Upper lobe of right lung (tissue), 1 donor: ENCODE measurements at regions not wholly inside any gene's neighbourhood (a gene's known extent, or its start where the extent isn't known, plus 50 kb on each side); places are given as distances from the start of the nearest gene placed in this dataset.
"Not testable (repeated sequence)": the region's sequence is repeated elsewhere in the genome, so short reads cannot be mapped to it uniquely, and the experiment has no call there.

Experiments
- ATAC-seq: fragments of 200-7000 bp; cut with Tn5 transposase; one replicate; pipeline ENCODE4 v1.9.1; 2020; ENCODE audit warnings: mild to moderate bottlenecking, moderate library complexity
- DNase-seq: peaks from one replicate; pipeline ENCODE4 v3.0.0-alpha.2; 2020
- H3K27ac ChIP-seq: fragments of 200-600 bp; one replicate; pipeline ENCODE4 v1.8.0; 2022
- H3K27me3 ChIP-seq: fragments of 200-600 bp; one replicate; pipeline ENCODE4 v1.8.0; 2022; ENCODE audit warnings: mild to moderate bottlenecking
- H3K36me3 ChIP-seq: fragments of 200-600 bp; one replicate; pipeline ENCODE4 v1.8.0; 2022
- H3K4me1 ChIP-seq: fragments of 200-600 bp; one replicate; pipeline ENCODE4 v1.8.0; 2022
- H3K4me3 ChIP-seq: fragments of 200-600 bp; one replicate; pipeline ENCODE4 v1.8.0; 2022; ENCODE audit warnings: mild to moderate bottlenecking
- H3K9me3 ChIP-seq: fragments of 200-600 bp; one replicate; pipeline ENCODE4 v1.8.0; 2022
- intact Hi-C: fragments of 100-400 bp; cut with DNase I; formaldehyde crosslinking; loops from one replicate; pipeline ENCODE4 v1.11.0; 2022
- TF ChIP-seq, protein P1 (sequence below): fragments of 200-600 bp; IDR thresholded peaks from one replicate; pipeline ENCODE4 v1.8.0; 2022; ENCODE audit warnings: antibody characterized with exemption
- donor health status: DM: no; HTN: yes; CAD: no; lungs with severe emphysema.

DNA sequence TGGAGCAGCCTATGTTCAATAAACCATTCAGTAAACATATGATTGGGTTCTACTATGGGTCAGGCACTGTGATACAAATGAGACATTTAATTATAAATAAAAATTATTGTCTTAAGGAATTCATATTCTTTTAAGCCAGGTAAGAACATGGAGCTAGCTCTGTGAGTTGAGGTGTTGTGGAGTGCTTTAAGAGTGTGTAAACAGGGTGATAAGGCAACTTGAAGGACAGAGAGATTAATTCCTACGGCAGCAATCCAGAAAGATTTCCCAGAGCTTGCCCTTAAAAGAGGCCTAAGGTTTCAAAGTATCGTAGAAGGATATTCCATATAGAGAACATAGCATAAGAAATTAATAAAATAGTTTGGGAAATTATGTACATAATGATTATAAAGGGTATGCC, 126.4 kb upstream of the FAT3 start:
- Histone ChIP-seq H3K36me3 (no peaks in the 10 kb centered on the region), H3K27ac (no peak overlapping the region), H3K9me3 (no peaks in the 10 kb centered on the region), H3K4me1 (no peaks in the 10 kb centered on the region), H3K27me3 (no peaks in the 10 kb centered on the region), H3K4me3 (no peak overlapping the region)
- intact Hi-C loops = no loop called here
- DNase-seq (no peak), ATAC-seq (peak; percentile 87)
- TF ChIP-seq, protein P1, sequence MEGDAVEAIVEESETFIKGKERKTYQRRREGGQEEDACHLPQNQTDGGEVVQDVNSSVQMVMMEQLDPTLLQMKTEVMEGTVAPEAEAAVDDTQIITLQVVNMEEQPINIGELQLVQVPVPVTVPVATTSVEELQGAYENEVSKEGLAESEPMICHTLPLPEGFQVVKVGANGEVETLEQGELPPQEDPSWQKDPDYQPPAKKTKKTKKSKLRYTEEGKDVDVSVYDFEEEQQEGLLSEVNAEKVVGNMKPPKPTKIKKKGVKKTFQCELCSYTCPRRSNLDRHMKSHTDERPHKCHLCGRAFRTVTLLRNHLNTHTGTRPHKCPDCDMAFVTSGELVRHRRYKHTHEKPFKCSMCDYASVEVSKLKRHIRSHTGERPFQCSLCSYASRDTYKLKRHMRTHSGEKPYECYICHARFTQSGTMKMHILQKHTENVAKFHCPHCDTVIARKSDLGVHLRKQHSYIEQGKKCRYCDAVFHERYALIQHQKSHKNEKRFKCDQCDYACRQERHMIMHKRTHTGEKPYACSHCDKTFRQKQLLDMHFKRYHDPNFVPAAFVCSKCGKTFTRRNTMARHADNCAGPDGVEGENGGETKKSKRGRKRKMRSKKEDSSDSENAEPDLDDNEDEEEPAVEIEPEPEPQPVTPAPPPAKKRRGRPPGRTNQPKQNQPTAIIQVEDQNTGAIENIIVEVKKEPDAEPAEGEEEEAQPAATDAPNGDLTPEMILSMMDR = no peak

DNA sequence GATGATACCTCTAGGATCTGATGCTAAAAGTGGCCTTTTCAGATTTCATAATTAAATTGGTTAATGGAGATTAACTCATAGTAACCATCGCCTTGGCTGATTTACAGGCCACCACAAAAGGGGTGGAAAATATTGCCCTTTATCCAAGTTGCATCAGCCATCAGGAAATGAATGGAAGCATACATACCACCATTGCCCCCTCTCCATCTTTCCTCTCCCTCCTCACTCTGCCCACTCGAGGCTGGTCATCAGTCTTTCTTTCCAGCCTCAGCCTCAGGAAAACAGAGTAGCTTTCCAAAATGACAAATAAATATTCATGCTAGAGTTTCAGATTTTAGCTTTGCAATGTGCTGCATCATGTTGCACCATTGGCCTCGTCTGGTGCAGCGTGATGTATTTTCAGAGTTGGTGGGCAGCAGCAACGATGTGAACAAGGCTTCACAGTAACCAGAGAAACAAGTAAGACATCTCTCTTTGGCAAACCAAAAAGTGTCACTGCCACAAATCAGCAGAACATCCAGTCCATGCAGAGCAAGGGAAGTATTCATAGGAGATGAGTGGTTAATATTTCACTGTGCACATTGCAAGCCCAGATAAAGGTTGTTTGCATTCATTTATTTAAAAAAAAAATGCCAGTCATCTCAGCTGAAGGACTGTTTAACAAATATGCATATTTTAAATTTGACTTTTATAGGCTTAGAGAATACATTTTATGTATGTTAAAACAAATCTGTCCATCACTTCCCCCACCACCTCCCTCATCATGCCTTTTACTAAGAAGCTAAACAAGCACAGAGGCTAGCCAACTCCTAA, 136.7 kb upstream of the FAT3 start:
- Histone ChIP-seq H3K27me3 (no peaks in the 10 kb centered on the region), H3K4me1 (no peaks in the 10 kb centered on the region), H3K9me3 (no peaks in the 10 kb centered on the region), H3K4me3 (no peak overlapping the region), H3K36me3 (no peaks in the 10 kb centered on the region), H3K27ac (no peak overlapping the region)
- ATAC-seq = no peak
- TF ChIP-seq, protein P1 = no peak
- no peak for DNase-seq
- intact Hi-C loops = no loop called here

DNA sequence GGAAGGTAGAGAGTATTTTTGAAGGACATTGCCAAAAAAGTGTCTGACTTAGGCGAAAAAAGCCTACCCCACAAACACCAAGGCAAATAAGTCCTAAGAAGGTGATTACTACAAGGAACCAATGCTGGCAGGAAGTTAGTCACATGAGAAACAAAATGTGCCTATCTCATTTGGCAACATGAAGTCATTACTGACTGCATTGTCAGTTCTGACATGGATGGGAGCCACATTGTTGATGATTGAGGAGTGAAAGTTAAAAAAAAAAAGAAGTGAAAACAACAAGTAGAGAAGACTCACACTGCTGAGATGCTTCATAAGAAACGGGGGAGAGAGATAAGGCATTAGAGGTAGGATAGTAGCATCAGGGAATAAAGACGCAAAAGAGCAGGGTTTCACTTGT, 141.5 kb upstream of the FAT3 start:
- Histone ChIP-seq H3K4me3 (no peak overlapping the region), H3K4me1 (no peaks in the 10 kb centered on the region), H3K36me3 (no peaks in the 10 kb centered on the region), H3K27ac (no peak overlapping the region), H3K27me3 (no peaks in the 10 kb centered on the region), H3K9me3 (no peaks in the 10 kb centered on the region)
- TF ChIP-seq, protein P1 = no peak
- ATAC-seq (no peak), DNase-seq (no peak)
- intact Hi-C loops = no loop called here

DNA sequence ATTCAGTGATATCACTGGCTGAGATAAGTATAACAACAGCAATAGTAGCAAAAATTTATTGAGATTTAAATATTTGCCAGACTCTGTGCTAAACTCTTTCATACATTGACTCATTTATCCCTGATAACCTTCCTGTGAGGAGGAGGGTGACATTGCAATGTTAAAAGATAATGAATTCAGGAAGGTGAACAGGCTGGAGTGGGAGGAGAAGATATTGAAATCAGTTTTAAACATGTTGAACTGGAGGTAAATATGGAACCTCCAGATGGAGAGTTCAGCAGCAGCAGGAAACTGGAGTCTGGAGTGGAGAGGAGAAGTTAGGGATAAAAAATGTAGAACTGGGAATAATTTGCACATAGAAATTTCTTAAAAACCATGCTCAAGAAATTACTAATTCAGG, 142.0 kb upstream of the FAT3 start:
- TF ChIP-seq, protein P1 = no peak
- ATAC-seq (no peak), DNase-seq (no peak)
- H3K4me3 ChIP-seq = no peak overlapping the region
- intact Hi-C loops = no loop called here
- H3K27ac ChIP-seq = no peak overlapping the region
- no peaks in the 10 kb centered on the region for H3K4me1 ChIP-seq
- H3K36me3 ChIP-seq = no peaks in the 10 kb centered on the region
- no peaks in the 10 kb centered on the region for H3K27me3 ChIP-seq
- H3K9me3 ChIP-seq = no peaks in the 10 kb centered on the region

DNA sequence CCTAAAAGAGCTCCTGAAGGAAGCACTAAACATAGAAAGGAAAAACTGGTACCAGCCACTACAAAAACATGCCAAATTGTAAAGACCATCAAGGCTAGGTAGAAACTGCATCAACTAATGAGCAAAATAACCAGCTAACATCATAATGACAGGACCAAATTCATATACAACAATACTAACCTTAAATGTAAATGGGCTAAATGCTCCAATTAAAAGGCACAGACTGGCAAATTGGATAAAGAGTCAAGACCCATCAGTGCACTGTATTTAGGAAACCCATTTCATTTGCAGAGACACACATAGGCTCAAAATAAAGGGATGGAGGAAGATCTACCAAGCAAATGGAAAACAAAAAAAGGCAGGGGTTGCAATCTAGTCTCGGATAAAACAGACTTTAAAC, 150.1 kb upstream of the FAT3 start:
- not testable (repeated sequence) for H3K4me3 ChIP-seq

DNA sequence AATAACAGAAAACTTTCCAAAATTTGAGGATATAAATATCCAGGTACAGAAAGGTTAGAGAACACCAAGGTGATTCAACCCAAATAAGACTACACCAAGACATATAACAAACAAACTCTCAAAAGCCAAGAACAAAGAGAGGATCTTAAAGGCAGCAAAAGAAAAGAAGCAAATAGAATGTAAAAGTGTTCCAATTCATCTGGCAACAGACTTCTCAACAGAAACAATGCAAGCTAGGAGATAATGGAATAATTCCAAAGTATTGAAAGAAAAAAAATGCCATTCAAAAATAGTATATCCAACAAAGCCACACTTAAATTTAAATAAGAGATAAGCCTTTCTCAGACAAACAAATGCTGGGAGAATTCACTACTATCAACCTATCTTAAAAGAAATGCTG, 153.0 kb upstream of the FAT3 start:
- Histone ChIP-seq H3K27ac (no peak overlapping the region), H3K9me3 (no peaks in the 10 kb centered on the region), H3K36me3 (no peaks in the 10 kb centered on the region), H3K27me3 (no peaks in the 10 kb centered on the region), H3K4me3 (no peak overlapping the region), H3K4me1 (no peaks in the 10 kb centered on the region)
- intact Hi-C loops = no loop called here
- TF ChIP-seq, protein P1 = no peak
- ATAC-seq (no peak), DNase-seq (no peak)

More for the DNA sequence above, 150.1 kb upstream of the FAT3 start:
- H3K27ac ChIP-seq, H3K4me1 ChIP-seq, H3K27me3 ChIP-seq, H3K36me3 ChIP-seq, DNase-seq, H3K9me3 ChIP-seq, ATAC-seq, intact Hi-C loops: not testable (repeated sequence)
